ENCODE measurements at regions not wholly inside any gene's neighbourhood (a gene's known extent, or its start where the extent isn't known, plus 50 kb on each side); places are given as distances from the start of the nearest gene placed in this dataset.

DNA sequence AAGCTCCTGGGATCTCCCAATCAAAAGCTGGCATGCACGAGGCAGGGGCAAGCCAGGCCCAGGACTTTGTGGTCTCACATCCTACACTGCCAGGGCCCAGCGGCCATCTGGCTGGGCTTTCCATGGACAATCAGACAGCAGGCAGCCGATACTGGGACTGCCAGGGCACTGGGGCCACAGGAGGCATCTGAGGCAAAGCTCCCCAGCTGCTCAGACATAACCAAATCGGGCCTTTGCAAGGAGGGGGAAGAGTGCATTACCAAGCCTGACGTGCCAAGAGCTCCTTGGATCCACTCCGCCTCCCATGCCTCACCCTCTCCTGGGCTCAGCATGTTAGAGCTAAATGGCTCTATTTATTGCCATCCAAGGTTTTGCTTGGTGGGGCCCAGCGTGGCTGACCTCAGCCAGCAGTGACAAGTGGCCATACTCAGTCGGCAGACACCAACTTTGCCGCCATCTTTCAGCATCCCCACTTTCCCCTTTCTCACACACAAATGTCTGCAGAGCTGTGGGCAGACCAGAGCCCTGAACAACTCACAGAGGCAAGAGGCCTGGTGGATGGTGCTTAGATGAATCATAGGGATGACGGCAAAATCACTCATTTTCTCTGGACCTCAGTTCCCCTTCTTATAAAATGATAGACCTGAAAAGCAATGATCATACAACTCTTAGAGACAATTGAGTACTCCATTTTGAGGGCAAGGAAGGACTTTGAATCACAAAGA is 200.8 kb downstream of the TTC32 start:
- TF ChIP-seq YY1 (IDR thresholded peaks at IDR 0.05; ENCODE audit: insufficient read depth, insufficient read length) (no peak), ZNF274 (IDR thresholded peaks at IDR 0.05; ENCODE audit: low read depth, low read length) (no peak)
